GM18505 (cell line): ENCODE measurements at regions not wholly inside any gene's neighbourhood (a gene's known extent, or its start where the extent isn't known, plus 50 kb on each side); places are given as distances from the start of the nearest gene placed in this dataset.

Experiments used
- ATAC-seq: cut with Tn5 transposase; IDR thresholded peaks from one replicate; pipeline ENCODE4 v1.9.1; 2021; ENCODE audit not compliant: unreplicated experiment
- POLR2A ChIP-seq: IDR thresholded peaks from 4 replicates; pipeline ENCODE4 v1.6.1; 2011; ENCODE audit warnings: borderline replicate concordance; ENCODE audit not compliant: insufficient read depth, insufficient read length; ENCODE audit errors: extremely low read depth

DNA sequence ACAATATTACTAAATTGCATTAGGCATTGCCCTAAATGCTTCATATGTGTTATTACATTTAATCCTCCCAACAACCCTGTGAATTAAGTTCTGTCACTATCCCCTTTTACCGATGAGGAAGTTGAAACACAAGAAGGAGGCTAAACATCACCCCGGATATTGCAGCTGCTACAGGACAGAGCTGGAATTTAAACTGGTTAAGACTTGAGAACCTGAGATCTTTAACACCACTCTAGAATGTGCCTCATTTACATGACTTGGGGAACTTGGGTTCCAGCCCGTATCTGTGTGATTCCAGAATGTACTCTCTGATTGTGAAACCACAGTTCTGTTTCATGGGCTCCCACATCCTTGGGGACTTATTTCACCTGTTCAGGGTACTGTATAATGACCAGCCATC lies 165.1 kb upstream of the PPARGC1A start:
- no peak for TF ChIP-seq POLR2A
- no peak for ATAC-seq

DNA sequence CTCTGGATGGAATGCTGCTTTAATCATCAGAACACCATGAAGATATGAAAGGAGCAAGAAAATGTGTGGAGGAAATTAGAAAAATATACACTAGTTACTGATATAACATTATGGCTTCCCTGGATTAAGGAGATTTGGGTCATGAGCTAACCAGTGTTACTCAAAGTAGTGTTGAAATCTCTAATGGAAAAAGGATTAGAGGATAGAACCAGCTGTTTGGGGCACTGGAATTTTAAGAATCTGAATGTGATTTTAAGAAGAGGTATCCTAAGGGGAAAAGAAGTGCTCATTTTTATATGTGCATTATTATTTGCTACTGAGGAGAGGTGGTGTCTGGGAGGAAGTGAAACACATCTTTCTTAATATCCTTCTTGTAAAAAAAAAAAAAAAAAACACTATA lies 164.1 kb upstream of the PPARGC1A start:
- no peak for ATAC-seq
- TF ChIP-seq POLR2A: no peak

DNA sequence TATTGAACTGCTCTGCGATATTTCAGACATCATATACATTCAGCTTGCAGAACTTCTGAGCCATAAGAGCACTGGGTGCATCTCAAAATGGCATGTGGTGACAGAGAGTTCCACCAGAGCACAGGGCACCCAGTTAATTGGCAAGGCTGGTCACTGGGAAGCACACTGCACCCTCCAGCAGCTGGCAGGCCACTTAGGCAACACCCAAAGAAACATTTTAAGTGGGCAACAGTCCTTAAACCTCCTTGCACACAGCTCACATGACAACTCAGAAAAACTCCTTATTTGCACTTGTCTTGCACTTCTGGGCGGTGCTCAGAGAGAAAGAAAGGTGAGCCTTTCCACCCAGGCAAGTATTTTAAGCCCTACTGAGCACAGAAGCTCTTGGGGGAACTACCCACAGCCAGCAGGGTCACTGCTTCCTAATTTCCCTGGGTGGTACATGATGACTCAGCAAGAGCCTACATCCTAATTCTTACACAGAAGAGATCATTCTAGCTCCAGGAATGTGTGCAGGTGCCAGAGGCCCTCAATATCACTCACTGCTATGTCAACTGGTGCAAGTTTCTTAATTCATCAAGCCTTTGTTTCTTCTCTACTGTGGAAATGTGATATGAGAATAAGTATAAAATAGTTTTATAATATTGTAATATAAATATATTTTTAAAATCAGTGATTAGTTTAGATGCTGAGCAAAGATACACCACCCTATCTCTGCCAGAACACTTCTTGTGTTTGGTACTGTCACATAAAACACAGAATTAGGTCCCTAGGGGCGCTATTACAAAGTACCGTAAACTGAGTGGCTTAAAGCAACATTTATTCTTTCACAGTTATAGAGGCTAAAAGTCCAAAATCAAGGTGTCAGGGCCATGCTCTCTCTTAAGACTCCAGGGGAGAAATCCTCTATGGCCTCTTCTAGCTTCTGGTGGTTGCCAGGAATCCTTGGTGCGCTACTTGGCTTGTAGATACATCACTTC lies 155.1 kb upstream of the PPARGC1A start:
- no peak for ATAC-seq
- TF ChIP-seq POLR2A: no peak

DNA sequence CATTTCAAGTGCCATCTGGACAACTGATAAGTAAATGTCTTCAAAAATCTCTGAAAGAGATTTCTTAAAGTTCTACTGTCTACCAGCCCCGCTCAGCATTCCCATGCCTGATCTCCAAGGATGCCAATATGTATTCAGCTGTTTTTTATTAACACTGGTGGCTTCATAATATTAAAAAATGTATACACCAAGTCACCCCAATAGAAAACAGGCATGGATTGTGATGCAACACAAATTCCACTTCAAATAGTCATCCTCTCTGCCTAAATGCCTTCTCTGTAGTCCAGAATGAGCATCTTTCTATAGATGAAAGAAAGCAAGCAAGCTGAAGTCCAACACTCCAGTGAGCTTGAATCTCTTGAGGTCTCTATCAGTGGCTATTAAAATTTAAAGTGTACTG lies 152.2 kb upstream of the PPARGC1A start:
- no peak for ATAC-seq
- TF ChIP-seq POLR2A: no peak

DNA sequence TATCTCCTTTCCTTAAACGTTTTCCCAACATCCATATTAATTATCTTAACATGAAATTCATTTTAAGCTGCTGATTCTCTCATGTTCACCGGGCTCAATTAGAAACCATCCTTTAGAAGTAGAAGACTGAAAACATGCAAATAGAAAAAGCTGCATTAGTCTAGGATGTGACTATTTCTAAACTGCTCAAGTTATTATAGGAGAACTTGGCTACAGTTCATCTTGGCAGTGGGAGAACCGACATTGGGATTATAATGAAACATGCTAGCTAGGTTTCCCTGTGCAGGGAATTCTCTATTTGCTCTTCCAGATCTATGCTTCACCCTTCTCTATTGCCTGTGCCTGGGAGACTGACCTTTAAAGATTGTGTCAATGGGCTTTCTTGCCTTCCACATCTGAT lies 151.0 kb upstream of the PPARGC1A start:
- ATAC-seq: no peak

DNA sequence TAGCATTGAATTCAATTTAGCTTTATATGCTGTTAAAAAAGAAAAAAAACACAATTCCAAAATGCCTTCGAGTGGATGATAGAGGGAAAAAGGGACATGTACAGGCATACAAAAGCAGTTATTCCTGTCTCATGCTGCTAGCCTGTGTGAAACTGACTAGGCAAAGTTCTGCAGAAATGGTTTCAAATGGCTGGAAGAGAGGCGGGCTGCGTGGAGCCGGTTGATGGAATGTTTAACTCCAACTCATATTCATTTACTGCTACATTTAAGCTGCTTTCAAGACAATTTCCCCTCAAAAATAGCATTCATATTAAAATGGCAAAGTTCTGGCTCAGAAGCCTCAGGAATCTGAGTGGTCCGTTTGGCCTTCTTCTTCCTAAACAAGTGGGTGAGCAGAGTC lies 143.8 kb upstream of the PPARGC1A start:
- no peak for TF ChIP-seq POLR2A
- no peak for ATAC-seq

More for the DNA sequence above, 151.0 kb upstream of the PPARGC1A start:
- TF ChIP-seq POLR2A: no peak

DNA sequence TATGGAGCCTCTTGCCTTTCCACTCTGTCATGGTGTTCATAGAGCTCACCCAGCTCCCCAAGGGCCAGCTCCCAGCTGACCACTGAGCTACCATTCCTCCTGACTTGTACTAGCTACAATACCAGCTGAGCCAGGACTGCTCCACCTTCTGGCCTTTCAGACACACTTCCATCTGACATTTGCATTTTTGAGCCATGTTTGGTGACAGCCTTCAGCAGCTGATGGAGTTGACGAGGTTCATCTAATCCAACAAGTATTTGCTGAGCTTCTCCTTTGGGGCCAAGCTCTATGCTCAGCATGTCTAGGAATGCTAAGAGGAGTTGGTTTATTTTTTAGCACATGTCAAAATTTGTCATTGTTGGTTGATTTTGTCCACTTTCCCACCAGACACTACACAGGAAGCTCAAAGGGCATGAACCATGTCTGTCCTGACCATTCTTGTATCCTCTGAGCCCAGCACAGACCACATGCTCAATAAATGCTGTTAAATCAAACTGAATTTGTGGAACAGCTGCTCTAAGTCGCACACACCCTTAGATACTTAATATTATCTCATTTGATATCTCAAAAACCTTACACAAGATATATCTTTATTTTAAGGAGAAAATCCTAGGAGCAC lies 142.6 kb upstream of the PPARGC1A start:
- no peak for ATAC-seq
- no peak for TF ChIP-seq POLR2A

DNA sequence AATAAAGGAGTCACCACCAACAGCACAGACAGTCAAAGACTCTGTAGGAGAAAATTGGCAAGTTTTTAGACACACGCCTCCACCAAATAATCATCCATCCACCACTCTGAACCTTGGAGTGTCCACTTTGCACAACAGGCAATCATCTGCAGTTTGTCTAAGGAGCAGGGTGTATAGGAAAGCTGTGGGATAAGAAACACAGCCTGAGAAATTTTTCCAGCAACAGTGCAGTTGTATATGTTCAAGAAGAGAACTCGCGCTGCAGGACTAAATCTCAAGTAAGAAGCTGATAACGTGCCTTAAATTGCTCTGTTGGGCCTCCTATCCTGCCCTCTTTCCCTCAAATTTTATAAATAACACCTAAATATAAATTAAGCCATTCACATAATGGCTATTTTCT lies 136.7 kb upstream of the PPARGC1A start:
- ATAC-seq: no peak
- no peak for TF ChIP-seq POLR2A

DNA sequence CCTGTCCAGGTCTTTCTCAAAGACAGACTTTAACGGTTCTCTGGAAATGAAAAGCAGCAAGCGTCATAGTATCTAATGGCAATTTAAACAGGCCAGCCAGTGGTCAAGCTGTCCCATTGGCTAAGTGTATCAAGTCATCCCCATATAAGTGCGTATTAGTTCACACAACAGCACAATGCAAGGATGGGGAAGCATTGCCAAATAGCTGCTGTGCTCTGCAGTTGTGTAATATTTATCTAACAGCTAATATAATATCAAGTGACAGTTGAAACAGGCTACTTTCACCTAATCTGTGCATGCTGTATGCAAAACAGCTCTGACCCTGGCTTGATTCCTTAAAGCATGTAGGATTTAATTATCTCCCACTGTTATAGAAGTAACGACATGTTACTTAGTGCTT lies 134.8 kb upstream of the PPARGC1A start:
- no peak for TF ChIP-seq POLR2A
- ATAC-seq: no peak

DNA sequence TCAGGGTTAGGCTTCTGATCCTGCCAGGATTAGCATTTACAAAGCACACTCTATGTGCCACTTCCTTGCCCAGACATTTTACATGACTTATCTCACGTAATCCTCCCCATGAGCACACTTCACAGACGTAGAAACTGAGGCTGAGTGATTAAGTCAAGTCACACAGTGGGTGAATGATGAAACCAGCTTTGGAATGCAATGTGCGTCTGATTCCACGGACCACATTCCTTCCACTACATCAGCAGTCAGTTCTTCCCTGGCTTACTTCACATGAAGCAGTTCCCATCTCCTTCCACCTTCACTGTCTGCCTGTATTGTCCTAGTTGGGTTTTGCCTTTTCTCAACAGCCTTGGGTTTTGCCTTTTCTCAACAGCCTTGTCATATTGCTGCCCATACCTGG lies 134.3 kb upstream of the PPARGC1A start:
- TF ChIP-seq POLR2A: no peak
- ATAC-seq: no peak

DNA sequence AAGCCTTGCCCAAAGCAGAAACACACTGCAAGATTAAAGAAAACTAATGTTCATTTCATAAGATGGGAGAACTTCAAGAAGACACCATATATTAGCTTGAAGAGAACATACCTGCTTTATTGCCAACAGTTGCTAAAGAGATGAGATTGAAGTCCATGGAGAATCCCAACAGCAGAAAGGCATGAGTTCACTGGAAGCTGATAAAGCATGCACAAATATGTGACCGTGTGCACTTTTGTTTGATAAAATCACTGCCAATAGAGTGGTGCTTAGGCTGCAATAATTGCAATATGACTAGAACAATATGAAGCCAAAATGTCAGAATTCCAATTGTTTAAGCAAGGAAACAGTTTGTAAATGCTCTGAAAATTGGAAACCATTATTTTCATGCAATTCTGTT lies 125.9 kb upstream of the PPARGC1A start:
- no peak for TF ChIP-seq POLR2A
- no peak for ATAC-seq

DNA sequence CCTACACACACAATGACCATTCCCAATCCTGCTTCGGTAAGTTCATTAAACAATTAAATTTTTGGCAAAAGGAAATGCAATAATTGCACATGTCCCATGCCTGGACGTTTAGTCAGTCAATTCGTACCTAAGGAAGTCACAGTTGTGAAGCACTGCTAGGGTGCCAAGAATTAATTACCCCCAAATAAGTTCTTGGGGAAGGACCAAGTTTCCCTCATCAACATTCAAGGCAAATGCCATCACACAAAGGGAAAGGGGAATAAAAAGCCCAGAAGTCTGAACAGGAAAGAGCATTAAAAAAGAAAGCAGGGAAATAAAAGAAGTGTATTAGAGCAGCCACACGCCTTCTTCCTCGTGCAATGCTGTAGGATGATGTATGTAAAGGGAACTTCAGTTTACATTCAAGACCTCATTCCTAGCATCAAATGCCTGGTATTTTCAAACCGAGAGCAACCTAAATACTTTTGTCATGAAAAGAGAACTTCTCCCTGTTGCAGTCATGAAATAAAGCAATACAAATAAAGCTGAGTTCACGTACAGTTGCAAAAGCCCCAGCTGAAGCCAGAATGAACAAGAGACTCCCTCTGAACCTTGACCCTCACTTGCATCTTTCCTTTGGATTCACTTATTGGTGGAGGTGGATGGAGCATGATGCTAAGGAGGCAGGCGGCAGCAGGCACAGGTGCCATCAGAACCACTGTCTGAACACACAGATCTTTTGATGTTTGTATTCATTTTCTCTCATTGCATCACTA lies 124.0 kb upstream of the PPARGC1A start:
- TF ChIP-seq POLR2A: no peak
- ATAC-seq: no peak

DNA sequence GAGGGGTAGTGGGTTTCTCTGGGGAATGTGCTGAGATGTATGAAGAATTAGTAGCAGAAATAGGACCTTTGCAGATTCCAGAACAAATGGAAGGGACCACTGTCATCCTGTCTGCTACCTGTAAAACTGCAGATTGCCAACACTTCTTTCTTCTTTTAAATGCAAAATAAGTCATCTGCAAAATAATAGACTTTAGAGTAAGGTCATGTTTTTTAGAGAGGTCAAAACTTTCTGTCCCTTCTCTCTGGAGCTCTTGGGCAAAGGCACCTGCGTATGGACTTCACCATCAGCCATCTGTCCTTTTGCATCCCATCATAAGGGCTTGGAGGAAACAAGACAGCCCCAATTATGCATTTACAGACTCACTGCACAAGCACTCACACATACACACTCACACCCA lies 121.1 kb upstream of the PPARGC1A start:
- TF ChIP-seq POLR2A: no peak
- ATAC-seq: no peak
